ENCODE measurements at regions not wholly inside any gene's neighbourhood (a gene's known extent, or its start where the extent isn't known, plus 50 kb on each side); places are given as distances from the start of the nearest gene placed in this dataset.

DNA sequence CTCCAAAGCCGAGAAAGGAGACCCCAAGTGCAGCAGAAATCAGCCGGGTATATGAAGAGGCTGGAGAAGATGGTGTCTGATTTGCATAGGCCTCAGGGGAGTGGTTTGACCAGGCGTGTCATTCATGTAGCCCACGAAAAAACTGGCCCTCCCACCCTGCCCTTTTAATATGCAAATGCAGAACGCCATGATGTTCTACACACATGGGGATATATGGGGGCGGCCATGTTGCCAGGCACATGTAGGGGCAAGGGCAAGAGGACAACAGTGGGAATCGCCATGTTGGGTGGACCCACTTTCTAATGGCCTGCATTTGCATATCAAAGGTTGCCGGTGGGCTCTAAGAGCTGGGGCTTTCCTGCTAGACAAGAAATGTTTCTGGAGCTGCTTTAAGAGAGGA lies 86.4 kb downstream of the ISX start:
- no peak for TF ChIP-seq CTCF (IDR thresholded peaks at IDR 0.05)
- no peak for DNase-seq
- H3K4me3 ChIP-seq = no peak overlapping the region
- intact Hi-C loops (cut with DNase I, micrococcal nuclease) = loop anchor here in 1 of 2 donors (10.0 kb wide), 1 partner anchor 738 kb away; no protein-coding TSS in a partner anchor
- no peaks in the 10 kb centered on the region for H3K9me3 ChIP-seq
- H3K36me3 ChIP-seq (ENCODE audit: low read depth) = no peaks in the 10 kb centered on the region
- no peaks in the 10 kb centered on the region for H3K4me1 ChIP-seq (ENCODE audit: low read depth)
- ATAC-seq = no peak

- H3K9me3 ChIP-seq = no peaks in the 10 kb centered on the region
- intact Hi-C loops (cut with DNase I, micrococcal nuclease) = loop anchor here in 1 of 2 donors (10.0 kb wide), 1 partner anchor 740 kb away; no protein-coding TSS in a partner anchor
- peak; percentile 80 for ATAC-seq
Observed at GRCh38 chr22:35154937-35155387, 89.0 kb downstream of the ISX start.

GRCh38 chr22:35155403-35156025 lies 89.6 kb downstream of the ISX start:
- ATAC-seq = no peak
- TF ChIP-seq CTCF (IDR thresholded peaks at IDR 0.05) = no peak
- DNase-seq = no peak
- no peaks in the 10 kb centered on the region for H3K9me3 ChIP-seq
- no peaks in the 10 kb centered on the region for H3K36me3 ChIP-seq (ENCODE audit: low read depth)
- no peaks in the 10 kb centered on the region for H3K4me1 ChIP-seq (ENCODE audit: low read depth)
- no peak overlapping the region for H3K4me3 ChIP-seq
- intact Hi-C loops (cut with DNase I, micrococcal nuclease) = loop anchor here in 1 of 2 donors (10.0 kb wide), 1 partner anchor 741 kb away; no protein-coding TSS in a partner anchor

More at GRCh38 chr22:35154937-35155387, 89.0 kb downstream of the ISX start:
- H3K4me1 ChIP-seq (ENCODE audit: low read depth) = no peaks in the 10 kb centered on the region
- peak in 2 of 3 donors; percentile 68 to 78 for DNase-seq
- H3K36me3 ChIP-seq (ENCODE audit: low read depth) = no peaks in the 10 kb centered on the region
- H3K4me3 ChIP-seq = no peak overlapping the region
- peak; percentile 69 for TF ChIP-seq CTCF (IDR thresholded peaks at IDR 0.05)

DNA sequence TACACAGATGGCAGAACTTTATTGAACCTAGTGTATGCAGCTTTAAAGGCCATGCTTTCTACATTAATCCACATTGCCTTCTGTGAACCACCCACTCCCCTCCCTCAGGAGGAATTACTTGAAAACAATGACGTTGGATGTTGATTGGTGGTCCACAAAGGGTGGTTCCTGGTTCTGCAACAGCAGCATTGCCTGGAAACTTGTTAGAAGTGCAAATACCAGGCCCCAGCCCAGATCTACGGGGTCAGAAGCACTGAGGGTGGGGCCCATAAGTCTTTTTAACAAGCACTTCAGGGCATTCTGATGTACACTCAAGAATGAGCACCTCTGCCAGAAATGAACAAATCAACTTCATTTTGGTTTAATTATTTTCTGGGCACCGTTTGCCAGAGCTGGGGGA lies 91.0 kb downstream of the ISX start:
- H3K4me3 ChIP-seq = no peak overlapping the region
- TF ChIP-seq CTCF (IDR thresholded peaks at IDR 0.05) = no peak
- H3K9me3 ChIP-seq = no peaks in the 10 kb centered on the region
- no peak for DNase-seq
- ATAC-seq = no peak
- intact Hi-C loops (cut with DNase I, micrococcal nuclease) = loop anchor here in 1 of 2 donors (10.0 kb wide), 1 partner anchor 742 kb away; no protein-coding TSS in a partner anchor
- no peaks in the 10 kb centered on the region for H3K36me3 ChIP-seq (ENCODE audit: low read depth)
- H3K4me1 ChIP-seq (ENCODE audit: low read depth) = no peaks in the 10 kb centered on the region

DNA sequence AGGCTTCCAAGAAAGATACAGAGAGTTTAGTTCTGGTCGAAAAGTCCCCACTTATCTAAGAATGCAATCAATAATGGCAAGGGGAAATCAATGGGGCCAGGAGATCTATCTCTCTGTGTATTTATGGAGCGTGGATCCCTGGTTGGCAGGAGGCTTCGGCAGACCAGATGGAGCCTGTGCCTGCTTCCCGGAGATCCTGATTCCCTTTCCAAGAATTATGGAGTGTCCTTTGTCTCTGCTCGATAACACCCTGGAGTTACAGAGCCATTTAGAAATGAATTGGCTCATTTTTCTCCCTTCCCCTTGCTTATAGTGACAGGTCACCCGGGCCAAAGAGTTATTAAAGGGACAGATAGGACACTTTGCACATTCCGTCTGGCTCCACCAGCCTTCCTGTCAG lies 92.4 kb downstream of the ISX start:
- intact Hi-C loops (cut with DNase I, micrococcal nuclease) = loop anchor here in 1 of 2 donors (10.0 kb wide), 1 partner anchor 744 kb away; no protein-coding TSS in a partner anchor
- no peaks in the 10 kb centered on the region for H3K36me3 ChIP-seq (ENCODE audit: low read depth)
- ATAC-seq (no peak), DNase-seq (no peak)
- H3K4me1 ChIP-seq (ENCODE audit: low read depth) = no peaks in the 10 kb centered on the region
- no peak overlapping the region for H3K4me3 ChIP-seq
- H3K9me3 ChIP-seq = no peaks in the 10 kb centered on the region
- no peak for TF ChIP-seq CTCF (IDR thresholded peaks at IDR 0.05)

Measured in mucosa of descending colon (tissue), 3 donors.